HuH-7.5 (cell line): ENCODE measurements at regions not wholly inside any gene's neighbourhood (a gene's known extent, or its start where the extent isn't known, plus 50 kb on each side); places are given as distances from the start of the nearest gene placed in this dataset.
"Not testable (repeated sequence)": the region's sequence is repeated elsewhere in the genome, so short reads cannot be mapped to it uniquely, and the experiment has no call there.

ENCODE experiments used
- DNase-seq: peaks from one replicate; pipeline ENCODE4 v3.0.0; 2011; ENCODE audit warnings: low spot score

DNA sequence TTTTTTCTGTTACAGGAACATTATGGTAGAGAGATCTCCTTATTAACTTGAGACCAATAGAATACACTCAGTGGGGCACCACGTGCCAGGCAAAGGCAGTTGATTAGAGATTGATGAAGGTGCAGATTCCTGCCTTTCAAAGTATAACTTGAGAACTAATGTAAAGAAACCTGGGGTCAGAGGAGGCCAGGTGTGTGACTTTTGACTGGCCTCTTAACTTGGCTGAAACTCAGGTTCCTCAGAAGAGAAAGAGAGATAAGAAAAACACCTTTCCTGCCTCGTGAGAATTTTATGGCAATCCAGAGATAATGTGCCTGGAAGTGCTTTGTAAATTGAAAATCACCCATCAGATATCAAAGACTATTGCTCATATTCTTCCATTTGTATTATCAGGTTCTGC is 110.7 kb upstream of the GZMB start:
- no peak for DNase-seq

DNA sequence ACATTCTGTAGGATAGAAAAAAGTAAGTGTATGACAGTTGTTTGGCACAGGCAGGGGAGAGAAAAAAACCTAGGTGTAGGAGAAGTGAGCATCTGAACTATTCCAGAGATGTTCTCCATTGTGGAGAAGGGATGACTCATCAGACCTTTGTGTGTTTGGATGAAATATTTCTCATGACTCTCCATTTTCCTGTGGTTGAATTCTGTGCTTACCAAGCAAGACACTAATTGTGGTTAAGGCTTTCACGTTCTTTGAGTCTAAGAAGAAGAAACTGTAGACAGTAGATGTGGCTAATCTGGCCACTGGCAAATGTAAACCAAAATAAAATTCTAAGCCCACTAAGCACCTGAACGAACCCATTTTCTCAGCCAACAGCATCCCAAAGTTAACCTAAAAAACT is 107.9 kb upstream of the GZMB start:
- no peak for DNase-seq

DNA sequence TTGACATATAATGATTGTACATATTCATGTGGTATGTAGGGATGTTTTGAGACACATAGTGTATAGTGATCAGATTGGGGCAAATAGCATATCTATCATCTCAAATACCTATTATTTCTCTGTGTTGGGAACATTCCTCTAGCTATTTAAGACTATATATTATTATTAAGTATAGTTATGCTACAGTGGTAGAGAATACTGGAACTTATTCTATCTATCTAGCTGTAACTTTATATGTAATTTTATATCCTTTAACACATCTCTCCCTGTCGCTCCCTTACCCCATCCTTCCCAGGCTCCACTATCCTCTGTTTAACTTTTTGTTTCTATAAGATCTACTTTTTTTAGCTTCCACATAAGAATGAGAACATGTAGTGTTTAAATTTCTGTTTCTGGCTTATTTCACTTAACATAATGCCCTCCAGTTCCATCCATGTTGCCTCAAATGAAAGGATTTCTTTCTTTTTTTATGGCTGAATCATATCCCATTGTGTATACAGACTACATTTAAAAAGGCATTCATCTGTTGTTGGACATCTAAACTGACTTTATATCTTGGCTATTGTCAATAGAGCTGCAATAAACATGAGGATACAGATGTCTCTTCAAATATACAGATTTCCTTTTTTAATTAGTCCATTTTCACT is 102.1 kb upstream of the GZMB start:
- no peak for DNase-seq

DNA sequence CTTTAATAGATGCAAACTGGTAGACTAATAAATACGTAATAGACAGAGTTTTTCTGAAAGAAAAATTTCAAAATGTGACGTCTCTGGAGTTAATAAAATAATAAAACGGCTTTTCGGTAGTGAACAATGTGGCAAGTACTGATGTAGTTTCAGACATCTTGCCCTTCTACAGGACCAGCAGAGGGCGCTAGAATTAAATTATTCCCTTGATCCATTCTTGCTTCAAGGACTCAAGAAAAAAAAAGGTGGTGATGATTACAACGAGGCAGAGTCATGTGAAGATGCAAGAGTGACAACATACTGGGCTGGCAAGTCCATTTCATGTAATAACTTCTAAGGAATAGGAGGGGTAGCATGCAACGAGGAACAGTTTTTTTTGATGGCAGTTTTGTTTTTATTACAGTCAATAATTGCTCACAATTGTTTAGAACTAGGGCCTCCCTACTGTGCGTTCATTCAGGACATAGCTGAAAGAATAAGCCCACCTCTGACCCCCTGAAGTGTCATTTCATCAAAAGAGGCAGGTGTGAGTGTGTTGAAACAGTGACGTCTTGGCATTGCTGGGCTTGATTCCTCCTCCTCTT is 101.0 kb upstream of the GZMB start:
- DNase-seq: no peak

DNA sequence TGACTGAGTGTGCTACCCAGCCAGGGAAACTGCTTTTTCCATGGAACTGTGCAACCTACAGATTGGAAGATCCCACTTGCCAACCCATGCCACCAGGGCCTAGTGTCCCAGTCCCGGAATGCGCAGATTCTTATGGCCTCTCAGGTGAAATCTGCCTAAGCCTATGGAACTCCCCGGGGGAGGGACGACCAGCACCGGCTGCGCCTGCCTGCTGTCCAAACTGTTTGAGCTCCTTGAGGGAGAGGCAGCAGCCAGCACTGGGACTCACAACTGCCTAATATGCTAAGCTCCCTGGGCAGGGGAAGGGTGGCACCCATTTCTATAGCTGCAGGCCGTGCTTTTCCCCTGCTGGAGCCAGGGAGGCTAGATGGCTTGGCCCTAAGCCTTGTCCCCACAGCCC is 92.5 kb upstream of the GZMB start:
- DNase-seq: no peak

DNA sequence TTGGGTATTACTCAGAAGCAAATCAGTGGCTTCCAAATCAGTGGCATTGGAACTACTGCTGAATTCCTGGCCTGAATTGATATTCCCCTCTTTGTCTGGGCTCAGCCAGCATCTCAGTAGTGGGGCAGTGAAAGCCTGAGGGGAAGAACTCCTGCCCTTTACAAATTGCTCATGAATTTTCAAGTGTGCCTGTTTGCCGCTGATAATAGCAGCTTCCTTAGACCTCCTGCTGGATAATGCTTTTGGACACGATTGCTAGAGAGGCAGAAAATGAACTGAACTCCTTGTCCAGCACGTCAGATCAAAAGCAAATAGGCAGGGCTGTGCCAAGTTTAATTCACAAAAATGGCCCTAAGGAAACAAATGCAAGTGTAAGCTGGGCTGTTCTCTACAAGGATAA is 91.3 kb upstream of the GZMB start:
- DNase-seq: no peak

DNA sequence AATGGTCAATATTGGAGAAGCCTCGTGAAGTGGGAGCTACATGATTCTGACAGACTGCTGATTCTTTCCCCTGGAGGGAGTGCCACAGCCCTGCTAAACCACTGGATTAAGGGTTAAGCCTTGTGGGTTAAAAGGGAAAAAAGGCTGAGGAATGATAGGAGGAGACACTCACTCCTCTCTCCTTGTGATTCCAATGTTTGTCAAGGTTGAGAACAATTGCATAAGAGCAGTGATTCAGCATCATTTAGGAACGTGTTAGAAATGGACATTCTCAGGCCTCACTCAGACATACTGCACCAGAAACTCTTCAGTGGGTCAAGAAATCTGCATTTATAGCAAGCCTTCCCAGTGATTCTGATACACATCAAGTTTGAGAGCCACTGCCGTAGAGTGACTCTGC is 87.8 kb upstream of the GZMB start:
- no peak for DNase-seq

DNA sequence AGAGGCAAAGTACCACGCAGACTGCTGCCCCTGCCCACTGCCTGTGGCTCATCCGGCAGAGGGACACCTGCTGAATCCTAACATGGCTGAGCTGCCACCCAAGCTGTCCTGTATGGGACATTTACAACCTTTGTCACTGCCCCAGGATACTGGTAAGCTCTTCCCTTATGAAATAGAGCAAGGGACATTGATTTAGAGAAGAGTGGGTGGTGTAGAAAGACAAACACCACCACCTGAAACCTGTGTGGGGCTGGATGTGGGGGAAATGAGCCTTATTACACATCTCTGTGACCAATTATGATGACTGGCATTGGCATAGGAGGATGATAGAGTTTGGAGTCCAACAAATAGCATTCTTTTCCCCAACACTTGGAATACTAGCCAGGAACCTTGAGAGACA is 81.2 kb upstream of the GZMB start:
- DNase-seq: no peak

DNA sequence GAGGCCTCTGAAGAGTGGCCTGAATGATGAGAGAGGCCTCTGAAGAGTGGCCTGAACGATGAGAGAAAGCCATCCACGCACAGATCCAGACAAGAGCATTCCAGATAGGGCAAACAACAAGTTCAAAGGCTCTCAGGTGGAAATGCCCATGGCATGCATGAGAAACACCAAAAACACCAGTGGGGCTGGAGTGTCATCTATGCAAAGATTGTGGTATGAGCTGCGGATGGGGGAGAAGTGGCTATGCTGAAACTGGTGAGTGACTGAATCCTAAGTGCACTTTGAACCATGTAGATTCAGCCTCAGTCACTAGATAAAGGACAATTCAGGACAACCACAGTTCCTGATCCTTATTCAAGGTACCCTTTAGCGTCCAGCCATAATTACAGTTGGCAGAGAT is 79.4 kb upstream of the GZMB start:
- DNase-seq: no peak

DNA sequence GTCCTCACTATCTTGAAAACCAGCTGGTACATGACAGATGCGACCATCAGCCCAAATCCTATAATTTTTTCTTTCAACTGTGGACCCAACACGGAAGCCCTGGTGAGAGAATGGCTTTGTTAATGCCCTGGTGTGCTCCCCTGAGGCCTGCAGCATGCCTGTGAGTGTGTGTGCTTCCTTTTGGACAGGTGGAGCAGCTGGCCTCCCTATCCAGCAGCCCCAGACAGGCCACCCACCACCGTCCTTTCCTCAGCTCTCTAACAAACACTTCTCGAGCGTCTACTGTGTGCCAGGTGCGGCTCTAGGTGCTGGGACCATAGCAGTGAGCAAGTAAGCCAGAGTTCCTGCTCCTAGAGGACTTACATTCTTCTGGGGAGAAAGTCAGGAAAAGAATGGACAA is 78.9 kb upstream of the GZMB start:
- DNase-seq: no peak

DNA sequence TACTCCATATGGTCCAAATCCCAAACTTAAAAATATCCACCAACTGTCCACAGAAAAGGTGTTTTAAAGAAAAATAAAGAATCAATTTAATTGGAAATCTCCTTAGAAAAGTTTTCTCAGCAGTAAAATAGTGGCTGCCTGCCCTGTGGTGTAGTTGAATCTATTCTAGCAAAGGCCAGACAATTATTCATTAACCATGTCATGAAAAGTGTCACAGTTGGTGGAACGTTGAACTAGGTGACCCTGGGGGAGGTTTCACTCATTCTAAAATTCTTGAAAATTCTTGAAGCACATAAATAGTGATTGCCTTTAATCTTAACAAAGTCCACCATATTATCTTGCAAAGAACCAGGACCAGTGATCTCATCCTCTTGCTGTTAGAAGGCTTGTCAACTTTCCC is 78.4 kb upstream of the GZMB start:
- DNase-seq: no peak

DNA sequence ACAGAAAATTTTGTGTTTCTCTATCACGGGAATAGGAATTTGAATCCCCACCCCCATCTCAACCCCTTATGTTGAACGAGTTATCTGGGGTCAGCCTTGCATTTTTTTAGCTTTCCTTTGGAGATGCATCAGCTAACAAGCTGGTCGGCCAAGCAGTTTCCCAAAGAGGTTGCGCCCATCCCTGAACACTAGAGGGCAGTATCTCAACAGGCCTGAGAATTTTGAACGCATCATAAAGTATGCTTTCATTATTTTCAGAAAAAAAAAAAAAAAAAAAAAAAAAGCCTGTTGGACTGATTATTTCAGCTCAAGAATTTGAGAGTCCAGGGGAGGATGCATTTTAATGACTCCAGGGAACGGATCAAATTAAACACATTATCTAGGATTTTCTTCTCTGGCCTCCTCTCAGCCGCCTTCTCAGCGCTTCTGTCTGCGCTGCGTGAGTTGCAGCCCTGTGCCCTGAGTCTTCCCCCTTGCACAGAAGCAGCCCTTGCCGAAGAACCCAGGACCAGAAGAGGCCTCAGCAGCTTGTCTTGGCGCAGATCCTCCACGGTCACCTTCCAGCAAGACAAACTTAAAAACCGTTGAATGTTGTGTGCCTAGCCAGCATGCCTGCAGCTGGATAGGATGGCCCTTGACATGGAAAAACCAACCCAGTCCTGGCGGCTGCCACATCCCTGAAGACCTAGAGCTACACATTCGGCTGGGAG is 76.6 kb upstream of the GZMB start:
- peak; percentile 19 for DNase-seq

DNA sequence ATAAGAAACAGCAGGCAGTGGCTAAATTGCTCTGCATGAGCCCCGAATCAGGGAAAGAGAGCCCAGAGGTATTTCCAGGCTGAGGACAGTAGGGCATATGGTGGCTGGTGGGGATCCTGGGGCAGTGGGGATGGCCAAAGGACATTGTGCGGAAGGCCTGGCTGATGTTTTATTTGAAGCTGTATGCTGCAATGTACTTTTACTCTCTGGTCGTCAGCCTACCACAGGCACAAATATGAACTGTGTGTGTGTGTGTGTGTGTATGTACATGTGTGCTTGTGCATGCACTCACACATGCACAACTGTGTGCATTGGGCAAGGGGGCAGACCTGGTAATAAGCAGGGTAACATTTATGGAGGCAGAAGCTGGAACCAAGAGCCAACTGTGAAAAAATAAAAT is 74.7 kb upstream of the GZMB start:
- DNase-seq: no peak

DNA sequence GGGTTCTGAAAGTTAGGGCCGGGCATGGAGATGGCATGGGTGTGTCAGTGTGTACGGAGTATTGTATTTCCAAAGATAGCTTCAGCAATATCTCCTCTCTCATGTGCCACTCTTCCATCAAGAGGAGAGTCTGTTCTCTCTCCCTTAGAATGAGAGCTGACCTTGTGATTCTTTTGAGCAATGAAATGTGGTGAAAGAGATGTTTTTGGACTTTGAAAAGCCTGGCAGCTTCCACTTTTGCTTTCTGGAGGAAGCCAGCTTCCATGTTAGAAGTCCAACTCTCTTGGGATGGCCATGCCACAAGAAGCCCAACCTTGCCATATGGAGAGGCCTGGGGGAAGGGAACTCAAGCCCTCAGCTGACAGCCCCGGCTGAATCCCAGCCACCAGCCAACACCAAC is 72.4 kb upstream of the GZMB start:
- no peak for DNase-seq

DNA sequence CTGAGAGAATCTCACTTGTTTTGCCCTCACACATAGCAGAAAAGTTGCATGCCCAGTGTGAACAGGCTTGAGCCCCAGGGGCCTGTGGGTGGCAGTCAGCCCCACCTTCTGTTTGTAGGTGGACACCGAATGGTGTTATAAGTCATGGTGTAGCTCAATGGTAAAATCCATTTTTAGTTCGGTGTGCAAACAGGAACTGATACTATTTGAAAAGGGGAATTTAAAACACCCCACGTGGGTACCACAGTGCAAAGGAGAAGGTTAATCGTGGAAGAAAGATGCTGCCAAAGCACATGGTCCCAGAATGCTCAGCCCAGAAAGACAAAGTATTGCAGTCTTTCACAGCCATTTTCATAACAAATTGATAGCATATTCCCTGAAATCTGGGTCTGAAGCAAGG is 71.8 kb upstream of the GZMB start:
- DNase-seq: no peak

DNA sequence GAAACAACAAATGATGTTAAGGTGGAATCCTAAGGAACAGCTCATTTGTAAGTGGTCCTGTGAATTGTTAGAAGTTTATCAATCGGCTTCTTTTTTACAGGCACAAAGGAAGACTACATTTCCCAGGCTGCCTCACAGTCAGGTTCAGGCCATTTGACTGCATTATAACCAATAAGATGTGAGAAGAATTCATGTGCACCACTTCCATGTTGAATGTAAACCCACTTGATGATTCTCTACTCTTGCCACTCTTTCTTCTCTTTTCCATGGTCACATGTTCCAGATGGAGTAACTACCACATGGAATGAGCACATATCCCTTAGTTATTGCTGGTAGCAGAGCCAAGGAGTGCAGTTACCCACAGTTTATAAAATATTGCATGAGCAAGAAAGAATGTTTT is 67.1 kb upstream of the GZMB start:
- no peak for DNase-seq

DNA sequence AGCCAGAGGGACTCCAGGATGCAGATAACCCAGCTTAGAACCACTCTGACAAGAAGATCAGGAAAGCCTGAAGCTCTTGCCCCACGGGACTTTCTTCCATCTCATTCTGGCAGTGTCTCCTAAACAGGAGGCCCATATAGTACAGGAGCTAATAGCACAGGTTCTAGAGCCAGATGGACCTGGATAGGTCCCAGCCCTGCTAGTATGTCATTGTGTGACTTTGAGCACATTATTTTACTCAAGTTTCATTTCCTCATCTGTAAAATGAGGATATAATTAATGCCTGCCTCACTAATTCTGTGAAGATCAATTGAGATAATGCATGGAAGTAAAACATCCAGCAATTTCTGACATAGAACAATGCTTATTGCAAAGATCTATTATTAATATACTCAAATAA is 66.5 kb upstream of the GZMB start:
- no peak for DNase-seq

DNA sequence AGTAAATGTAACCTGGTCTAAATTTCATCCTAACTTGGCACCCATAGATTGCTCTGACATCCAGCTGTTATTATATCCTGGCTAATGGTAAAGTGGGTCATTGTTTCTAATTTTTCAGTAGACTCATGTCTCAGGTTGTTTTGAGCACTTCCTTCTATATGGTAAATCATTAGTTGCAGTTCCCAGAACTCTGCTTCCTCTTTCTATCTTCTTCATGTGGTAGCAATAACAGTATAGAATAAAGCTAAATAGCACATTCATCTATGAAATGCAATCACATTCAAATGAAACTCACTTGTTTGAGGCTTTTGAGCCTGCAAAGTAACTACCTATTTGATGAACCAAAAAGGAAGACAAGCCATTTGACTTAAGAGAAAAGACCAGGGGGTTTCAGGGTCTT is 65.1 kb upstream of the GZMB start:
- DNase-seq: no peak

DNA sequence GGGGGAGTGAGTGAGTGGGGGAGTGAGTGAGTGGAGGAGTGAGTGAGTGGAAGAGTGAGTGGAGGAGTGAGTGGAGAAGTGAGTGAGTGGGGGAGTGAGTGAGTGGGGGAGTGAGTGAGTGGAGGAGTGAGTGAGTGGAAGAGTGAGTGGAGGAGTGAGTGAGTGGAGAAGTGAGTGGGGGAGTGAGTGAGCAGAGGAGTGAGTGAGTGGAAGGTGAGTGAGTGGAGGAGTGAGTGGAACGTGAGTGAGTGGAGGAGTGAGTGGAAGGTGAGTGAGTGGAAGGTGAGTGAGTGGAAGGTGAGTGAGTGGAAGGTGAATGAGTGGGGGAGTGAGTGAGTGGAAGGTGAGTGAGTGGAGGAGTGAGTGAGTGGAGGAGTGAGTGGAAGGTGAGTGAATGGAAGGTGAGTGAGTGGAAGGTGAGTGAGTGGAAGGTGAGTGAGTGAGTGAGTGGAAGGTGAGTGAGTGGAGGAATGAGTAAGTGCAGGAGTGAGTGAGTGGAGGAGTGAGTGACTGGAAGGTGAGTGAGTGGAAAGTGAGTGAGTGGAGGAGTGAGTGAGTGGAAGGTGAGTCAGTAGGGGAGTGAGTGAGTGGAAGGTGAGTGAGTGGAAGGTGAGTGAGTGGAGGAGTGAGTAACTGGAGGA is 62.4 kb upstream of the GZMB start:
- not testable (repeated sequence) for DNase-seq

DNA sequence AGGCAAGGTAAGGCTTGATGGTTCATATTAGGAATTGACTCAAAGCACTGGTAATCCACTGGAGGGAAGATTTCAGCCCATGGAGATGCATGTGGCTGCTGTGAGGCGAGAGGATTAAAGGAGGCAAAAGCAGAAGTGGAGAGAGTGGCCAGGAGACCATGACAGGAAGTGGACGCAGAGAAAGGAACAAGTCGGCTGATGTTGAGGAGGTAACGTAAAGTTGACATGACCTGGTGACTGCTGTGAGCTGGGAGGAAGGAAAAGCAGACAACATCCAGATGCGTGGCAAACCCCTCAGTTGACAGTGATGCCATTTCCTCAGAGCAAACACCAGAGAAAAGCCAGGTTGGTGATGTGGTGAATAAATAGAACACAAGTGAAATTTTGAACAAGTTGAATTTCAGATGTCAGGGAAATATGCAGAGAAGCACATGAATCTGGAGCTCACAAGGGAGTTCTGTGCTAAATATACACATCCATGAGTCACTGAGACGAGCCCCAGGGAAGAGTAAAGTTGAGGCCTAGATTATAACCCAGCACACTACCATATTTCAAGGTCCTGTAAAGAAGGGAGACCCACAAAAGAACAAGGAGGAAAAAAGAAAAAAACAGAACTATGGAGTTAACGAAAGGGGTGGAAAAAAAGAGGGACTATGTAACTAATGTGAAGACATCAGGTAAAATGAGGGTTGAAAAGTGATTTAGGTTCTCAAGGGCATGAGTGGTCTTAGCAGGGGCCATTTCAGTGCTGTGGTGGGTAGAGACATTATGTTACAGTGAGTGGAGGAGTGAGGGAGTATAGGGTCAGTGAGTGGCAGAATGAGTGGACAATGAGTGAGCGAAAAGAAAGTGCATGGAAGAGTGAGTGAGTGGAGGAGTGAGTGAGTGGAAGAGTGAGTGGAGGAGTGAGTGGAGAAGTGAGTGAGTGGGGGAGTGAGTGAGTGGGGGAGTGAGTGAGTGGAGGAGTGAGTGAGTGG is 61.6 kb upstream of the GZMB start:
- DNase-seq: no peak

DNA sequence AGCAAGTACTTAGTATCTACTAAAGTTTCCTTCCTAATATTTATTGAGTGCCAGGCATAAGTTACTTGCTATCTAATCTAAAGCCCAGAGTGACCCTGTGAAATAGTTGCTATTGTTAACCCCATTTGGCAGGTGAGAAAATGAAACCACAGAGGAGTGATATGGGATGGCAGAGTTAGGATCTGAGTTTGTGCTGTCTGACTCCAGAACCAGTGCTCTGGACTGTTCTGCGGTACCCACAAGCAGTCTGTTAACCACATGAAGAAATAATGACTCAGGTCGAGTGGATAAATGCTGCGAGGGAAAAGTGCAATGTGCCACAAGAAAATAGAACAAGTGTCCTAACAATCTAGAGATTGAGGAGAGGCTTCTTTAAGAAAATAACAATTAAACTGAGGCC is 60.7 kb upstream of the GZMB start:
- DNase-seq: no peak

DNA sequence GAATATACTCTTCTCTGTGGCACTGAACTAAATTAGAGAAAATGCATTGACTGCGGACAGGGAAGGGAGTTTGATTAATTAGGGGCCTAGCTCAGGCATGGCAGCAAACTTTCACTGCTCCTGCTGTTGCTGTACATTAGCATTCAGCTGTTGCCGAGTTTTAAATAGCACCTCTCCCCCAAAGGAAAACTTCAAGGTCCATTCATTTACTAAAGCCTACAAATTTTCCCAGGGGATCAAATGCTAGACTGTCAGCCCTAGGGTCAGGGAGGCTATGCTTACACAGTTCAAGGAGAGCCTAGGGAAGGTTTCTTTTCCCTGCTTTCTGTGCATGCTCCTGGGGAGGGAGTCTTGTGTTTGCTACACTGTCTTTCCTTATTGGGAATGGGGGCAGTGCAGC is 60.0 kb upstream of the GZMB start:
- DNase-seq: no peak
